WTC11 (cell line): ENCODE measurements at regions not wholly inside any gene's neighbourhood (a gene's known extent, or its start where the extent isn't known, plus 50 kb on each side); places are given as distances from the start of the nearest gene placed in this dataset.

Source experiments
- ATAC-seq: fragments of 200-7000 bp; cut with Tn5 transposase; 2 replicates; pipeline ENCODE4 v1.10.0; 2021; ENCODE audit warnings: mild to moderate bottlenecking, moderate library complexity
- CTCF ChIA-PET: fragments of 300-600 bp; sonication (Branson Sonifier 250); formaldehyde crosslinking; loops from one replicate; lab custom pipeline; 2021; ENCODE audit warnings: antibody characterized with exemption; lab: Charles Lee
- POLR2A ChIA-PET: fragments of 350-600 bp; sonication (Branson Sonifier 250); formaldehyde crosslinking; loops from one replicate; lab custom pipeline; 2021; ENCODE audit warnings: antibody characterized with exemption; lab: Charles Lee
- DNase-seq: peaks from one replicate; pipeline ENCODE4 v3.0.0; 2021; ENCODE audit warnings: low spot score
- H3K27ac Mint-ChIP-seq: 2 replicates; pipeline ENCODE4 v1.8.0; 2021; ENCODE audit warnings: mixed read lengths
- H3K27me3 Mint-ChIP-seq: 2 replicates; pipeline ENCODE4 v1.8.0; 2021; ENCODE audit warnings: low read depth, mild to moderate bottlenecking, moderate library complexity, mixed read lengths
- H3K36me3 Mint-ChIP-seq: 2 replicates; pipeline ENCODE4 v1.8.0; 2021; ENCODE audit warnings: mixed read lengths
- H3K4me1 Mint-ChIP-seq: 2 replicates; pipeline ENCODE4 v1.8.0; 2022; ENCODE audit warnings: mixed read lengths
- H3K4me3 Mint-ChIP-seq: 2 replicates; pipeline ENCODE4 v1.8.0; 2021; ENCODE audit warnings: mild to moderate bottlenecking, moderate library complexity, mixed read lengths
- H3K9me3 Mint-ChIP-seq: 2 replicates; pipeline ENCODE4 v1.8.0; 2021; ENCODE audit warnings: mixed read lengths
- ATF2 ChIP-seq: sonication (generic); formaldehyde crosslinking; IDR thresholded peaks from 2 replicates; pipeline ENCODE4 v1.8.1; 2022; ENCODE audit warnings: low read depth, missing genetic modification reagents, borderline replicate concordance
- CDX4 ChIP-seq: fragments of 250-450 bp; sonication (Bioruptor Pico); IDR thresholded peaks from 2 replicates; pipeline ENCODE4 v1.9.0; 2021; ENCODE audit warnings: moderate library complexity, mild to moderate bottlenecking, inconsistent platforms, borderline replicate concordance
- CREB1 ChIP-seq: sonication (generic); formaldehyde crosslinking; IDR thresholded peaks from 2 replicates; pipeline ENCODE4 v1.8.0; 2023; ENCODE audit warnings: mild to moderate bottlenecking, missing genetic modification reagents
- CREM ChIP-seq: sonication (generic); formaldehyde crosslinking; IDR thresholded peaks from 2 replicates; pipeline ENCODE4 v1.8.1; 2022; ENCODE audit warnings: mild to moderate bottlenecking, missing genetic modification reagents, moderate library complexity
- FOXJ3 ChIP-seq: sonication (generic); formaldehyde crosslinking; IDR thresholded peaks from 2 replicates; pipeline ENCODE4 v1.9.0; 2021; ENCODE audit warnings: missing genetic modification reagents, mild to moderate bottlenecking, borderline replicate concordance
- FOXP1 ChIP-seq: sonication (generic); formaldehyde crosslinking; IDR thresholded peaks from 2 replicates; pipeline ENCODE4 v1.8.0; 2022; ENCODE audit warnings: missing genetic modification reagents, mild to moderate bottlenecking, moderate library complexity, borderline replicate concordance
- GTF2I ChIP-seq: fragments of 250-450 bp; sonication (Bioruptor Pico); conservative IDR thresholded peaks from 2 replicates; pipeline ENCODE4 v1.4.0; 2021; ENCODE audit warnings: mild to moderate bottlenecking
- KAT7 ChIP-seq: sonication (generic); formaldehyde crosslinking; IDR thresholded peaks from 2 replicates; pipeline ENCODE4 v1.8.1; 2023; ENCODE audit warnings: missing genetic modification reagents, mild to moderate bottlenecking, borderline replicate concordance
- NFYB ChIP-seq: sonication (generic); formaldehyde crosslinking; conservative IDR thresholded peaks from 2 replicates; pipeline ENCODE4 v1.8.0; 2022; ENCODE audit warnings: low read depth, missing genetic modification reagents
- NR2C2 ChIP-seq: sonication (generic); formaldehyde crosslinking; IDR thresholded peaks from 2 replicates; pipeline ENCODE4 v1.8.0; 2022; ENCODE audit warnings: mild to moderate bottlenecking, missing genetic modification reagents
- SOX15 ChIP-seq: fragments of 250-450 bp; sonication (Bioruptor Pico); IDR thresholded peaks from 2 replicates; pipeline ENCODE4 v1.9.0; 2021; ENCODE audit warnings: mild to moderate bottlenecking
- USF2 ChIP-seq: sonication (generic); formaldehyde crosslinking; IDR thresholded peaks from 2 replicates; pipeline ENCODE4 v1.8.1; 2023; ENCODE audit warnings: mild to moderate bottlenecking, missing genetic modification reagents, moderate library complexity
- ZBTB21 ChIP-seq: sonication (generic); formaldehyde crosslinking; IDR thresholded peaks from 2 replicates; pipeline ENCODE4 v1.8.1; 2023; ENCODE audit warnings: mild to moderate bottlenecking, missing genetic modification reagents, borderline replicate concordance
- ZBTB43 ChIP-seq: sonication (generic); formaldehyde crosslinking; IDR thresholded peaks from 2 replicates; pipeline ENCODE4 v1.8.1; 2023; ENCODE audit warnings: mild to moderate bottlenecking, missing genetic modification reagents
- ZNF425 ChIP-seq: fragments of 250-450 bp; sonication (Bioruptor Pico); conservative IDR thresholded peaks from 2 replicates; pipeline ENCODE4 v1.9.0; 2021; ENCODE audit warnings: mild to moderate bottlenecking
- ZNF512 ChIP-seq: sonication (generic); formaldehyde crosslinking; IDR thresholded peaks from 2 replicates; pipeline ENCODE4 v1.8.1; 2022; ENCODE audit warnings: missing genetic modification reagents, borderline replicate concordance
- TF ChIP-seq, protein P1 (sequence below): sonication (generic); formaldehyde crosslinking; IDR thresholded peaks from 2 replicates; pipeline ENCODE4 v1.8.1; 2023; ENCODE audit warnings: mild to moderate bottlenecking, missing genetic modification reagents
- TF ChIP-seq, protein P2 (sequence below): sonication (generic); formaldehyde crosslinking; IDR thresholded peaks from 2 replicates; pipeline ENCODE4 v1.8.1; 2022; ENCODE audit warnings: low read depth, mild to moderate bottlenecking, moderate library complexity, missing genetic modification reagents, borderline replicate concordance
- TF ChIP-seq, protein P3 (sequence below): sonication (generic); formaldehyde crosslinking; IDR thresholded peaks from 2 replicates; pipeline ENCODE4 v1.8.1; 2023; ENCODE audit warnings: mild to moderate bottlenecking, missing genetic modification reagents, moderate library complexity
- TF ChIP-seq, protein P4 (sequence below): sonication (generic); formaldehyde crosslinking; IDR thresholded peaks from 2 replicates; pipeline ENCODE4 v1.8.0; 2023; ENCODE audit warnings: missing genetic modification reagents

DNA sequence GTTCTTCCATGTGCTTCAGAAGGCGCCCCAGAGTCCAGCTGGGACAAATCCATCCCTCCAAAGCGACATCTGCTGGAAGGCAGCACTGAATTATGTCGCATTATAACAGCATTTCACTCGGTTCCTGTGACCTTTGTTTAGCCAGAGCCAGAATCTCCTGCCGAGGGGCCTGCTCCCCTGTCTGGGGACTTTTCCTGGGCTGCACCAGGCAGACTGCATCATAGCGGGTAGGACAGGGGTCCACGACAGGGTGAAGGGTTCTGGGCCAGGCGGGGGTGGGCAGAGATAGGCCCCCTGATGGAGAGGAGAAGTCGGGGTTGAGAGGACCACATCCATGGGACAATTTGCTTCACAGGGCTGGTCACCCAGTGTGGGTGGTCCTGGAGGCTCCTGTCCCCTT lies 276.9 kb downstream of the MATN1 start (continued):
- TF ChIP-seq ZNF512 (CRISPR knock-in tag): no peak
- no peak for TF ChIP-seq ATF2 (CRISPR knock-in tag)
- TF ChIP-seq GTF2I (CRISPR knock-in tag): no peak
- TF ChIP-seq, protein P1, sequence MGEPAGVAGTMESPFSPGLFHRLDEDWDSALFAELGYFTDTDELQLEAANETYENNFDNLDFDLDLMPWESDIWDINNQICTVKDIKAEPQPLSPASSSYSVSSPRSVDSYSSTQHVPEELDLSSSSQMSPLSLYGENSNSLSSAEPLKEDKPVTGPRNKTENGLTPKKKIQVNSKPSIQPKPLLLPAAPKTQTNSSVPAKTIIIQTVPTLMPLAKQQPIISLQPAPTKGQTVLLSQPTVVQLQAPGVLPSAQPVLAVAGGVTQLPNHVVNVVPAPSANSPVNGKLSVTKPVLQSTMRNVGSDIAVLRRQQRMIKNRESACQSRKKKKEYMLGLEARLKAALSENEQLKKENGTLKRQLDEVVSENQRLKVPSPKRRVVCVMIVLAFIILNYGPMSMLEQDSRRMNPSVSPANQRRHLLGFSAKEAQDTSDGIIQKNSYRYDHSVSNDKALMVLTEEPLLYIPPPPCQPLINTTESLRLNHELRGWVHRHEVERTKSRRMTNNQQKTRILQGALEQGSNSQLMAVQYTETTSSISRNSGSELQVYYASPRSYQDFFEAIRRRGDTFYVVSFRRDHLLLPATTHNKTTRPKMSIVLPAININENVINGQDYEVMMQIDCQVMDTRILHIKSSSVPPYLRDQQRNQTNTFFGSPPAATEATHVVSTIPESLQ (CRISPR knock-in tag): no peak
- TF ChIP-seq, protein P2, sequence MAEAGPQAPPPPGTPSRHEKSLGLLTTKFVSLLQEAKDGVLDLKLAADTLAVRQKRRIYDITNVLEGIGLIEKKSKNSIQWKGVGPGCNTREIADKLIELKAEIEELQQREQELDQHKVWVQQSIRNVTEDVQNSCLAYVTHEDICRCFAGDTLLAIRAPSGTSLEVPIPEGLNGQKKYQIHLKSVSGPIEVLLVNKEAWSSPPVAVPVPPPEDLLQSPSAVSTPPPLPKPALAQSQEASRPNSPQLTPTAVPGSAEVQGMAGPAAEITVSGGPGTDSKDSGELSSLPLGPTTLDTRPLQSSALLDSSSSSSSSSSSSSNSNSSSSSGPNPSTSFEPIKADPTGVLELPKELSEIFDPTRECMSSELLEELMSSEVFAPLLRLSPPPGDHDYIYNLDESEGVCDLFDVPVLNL (CRISPR knock-in tag): no peak

DNA sequence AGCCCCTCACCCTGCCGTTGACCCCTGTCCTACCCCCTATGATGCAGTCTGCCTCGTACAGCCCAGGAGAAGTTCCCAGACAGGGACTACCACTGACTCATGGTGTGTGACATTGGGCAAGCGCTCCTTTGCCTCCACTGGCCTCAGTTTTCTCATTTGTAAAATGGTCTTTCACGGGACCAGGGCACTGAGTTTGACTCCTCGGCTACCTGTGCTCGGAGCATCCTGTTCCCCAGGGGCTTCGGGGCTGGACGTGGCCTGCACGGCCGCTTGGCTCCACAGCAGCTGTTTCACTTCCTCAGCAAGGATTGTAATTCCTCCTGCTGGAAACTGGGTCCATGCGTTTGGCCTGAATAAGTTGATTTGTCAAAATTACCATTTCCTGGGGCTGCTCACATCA lies 277.3 kb downstream of the MATN1 start:
- 0 out of 2 replicates have a peak, but pooled peaks cover 5% of the 10 kb centered on the region for H3K4me1 Mint-ChIP-seq
- no peak overlapping the region for H3K27ac Mint-ChIP-seq
- ChIA-PET CTCF (no interaction called here), POLR2A (no interaction called here)
- H3K36me3 Mint-ChIP-seq: 0 out of 2 replicates have a peak, but pooled peaks cover 5% of the 10 kb centered on the region
- no peak overlapping the region for H3K4me3 Mint-ChIP-seq
- no peaks in the 10 kb centered on the region; the same call in 1 of the 2 replicates for H3K27me3 Mint-ChIP-seq
- ATAC-seq (no peak), DNase-seq (no peak)
- H3K9me3 Mint-ChIP-seq: peaks cover 6% of the 10 kb centered on the region
- TF ChIP-seq KAT7 (CRISPR knock-in tag) (no peak), CREB1 (no peak)

DNA sequence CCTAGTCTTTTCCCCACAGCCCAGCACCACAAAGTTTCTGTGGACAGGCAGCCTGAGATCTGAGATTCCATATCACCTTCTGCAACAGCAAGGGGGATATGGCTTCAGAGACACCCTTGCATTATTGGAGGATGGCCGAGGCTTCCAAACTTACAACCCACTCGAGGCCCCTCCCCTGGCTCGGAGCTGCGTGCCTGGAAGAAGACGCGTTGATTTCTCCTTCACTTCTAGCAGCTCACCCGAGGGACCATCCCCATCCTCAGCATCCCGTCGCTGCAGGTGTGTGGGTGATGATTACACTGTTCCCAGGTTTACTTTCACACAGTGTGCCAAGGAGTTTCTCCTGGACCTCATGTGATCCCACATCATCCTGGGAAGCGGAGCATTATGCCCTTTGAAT lies 277.9 kb downstream of the MATN1 start:
- 0 out of 2 replicates have a peak, but pooled peaks cover 5% of the 10 kb centered on the region for H3K4me1 Mint-ChIP-seq
- no peak overlapping the region for H3K4me3 Mint-ChIP-seq
- peaks cover 3% of the 10 kb centered on the region for H3K27me3 Mint-ChIP-seq
- ATAC-seq (no peak), DNase-seq (no peak)
- ChIA-PET CTCF (no interaction called here), POLR2A (no interaction called here)
- H3K27ac Mint-ChIP-seq: no peak overlapping the region
- H3K9me3 Mint-ChIP-seq: peaks cover 6% of the 10 kb centered on the region
- H3K36me3 Mint-ChIP-seq: 0 out of 2 replicates have a peak, but pooled peaks cover 5% of the 10 kb centered on the region
- no peak for TF ChIP-seq CREM
- TF ChIP-seq ZNF425 (CRISPR knock-in tag): no peak
- no peak for TF ChIP-seq FOXJ3 (CRISPR knock-in tag)
- no peak for TF ChIP-seq SOX15 (CRISPR knock-in tag)
- no peak for TF ChIP-seq CREB1
- no peak for TF ChIP-seq USF2 (CRISPR knock-in tag)
- TF ChIP-seq CDX4: no peak
- TF ChIP-seq, protein P3, sequence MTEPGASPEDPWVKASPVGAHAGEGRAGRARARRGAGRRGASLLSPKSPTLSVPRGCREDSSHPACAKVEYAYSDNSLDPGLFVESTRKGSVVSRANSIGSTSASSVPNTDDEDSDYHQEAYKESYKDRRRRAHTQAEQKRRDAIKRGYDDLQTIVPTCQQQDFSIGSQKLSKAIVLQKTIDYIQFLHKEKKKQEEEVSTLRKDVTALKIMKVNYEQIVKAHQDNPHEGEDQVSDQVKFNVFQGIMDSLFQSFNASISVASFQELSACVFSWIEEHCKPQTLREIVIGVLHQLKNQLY: no peak
- no peak for TF ChIP-seq ZBTB21
- no peak for TF ChIP-seq FOXP1 (CRISPR knock-in tag)
- no peak for TF ChIP-seq NFYB (CRISPR knock-in tag)
- no peak for TF ChIP-seq NR2C2 (CRISPR knock-in tag)
- no peak for TF ChIP-seq ZBTB43 (CRISPR knock-in tag)
- TF ChIP-seq, protein P4, sequence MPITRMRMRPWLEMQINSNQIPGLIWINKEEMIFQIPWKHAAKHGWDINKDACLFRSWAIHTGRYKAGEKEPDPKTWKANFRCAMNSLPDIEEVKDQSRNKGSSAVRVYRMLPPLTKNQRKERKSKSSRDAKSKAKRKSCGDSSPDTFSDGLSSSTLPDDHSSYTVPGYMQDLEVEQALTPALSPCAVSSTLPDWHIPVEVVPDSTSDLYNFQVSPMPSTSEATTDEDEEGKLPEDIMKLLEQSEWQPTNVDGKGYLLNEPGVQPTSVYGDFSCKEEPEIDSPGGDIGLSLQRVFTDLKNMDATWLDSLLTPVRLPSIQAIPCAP (CRISPR knock-in tag): no peak
